ENCODE measurements at regions not wholly inside any gene's neighbourhood (a gene's known extent, or its start where the extent isn't known, plus 50 kb on each side); places are given as distances from the start of the nearest gene placed in this dataset.
"Not testable (repeated sequence)": the region's sequence is repeated elsewhere in the genome, so short reads cannot be mapped to it uniquely, and the experiment has no call there.

GRCh38 chr9:71431931-71432330, 310.5 kb upstream of the TRPM3 start:
- H3K27me3 ChIP-seq: no peaks in the 10 kb centered on the region
- 73% methylated on average over 3 of the region's 3 CpGs for WGBS
- H3K9me3 ChIP-seq: no peaks in the 10 kb centered on the region
- DNase-seq (ENCODE audit: low spot score in 2 of 2): no peak
- no peaks in the 10 kb centered on the region for H3K4me1 ChIP-seq
- H3K27ac ChIP-seq: no peak overlapping the region
- H3K36me3 ChIP-seq: no peaks in the 10 kb centered on the region
- TF ChIP-seq CTCF (IDR thresholded peaks at IDR 0.05): no peak
- TF ChIP-seq POLR2AphosphoS5 (IDR thresholded peaks at IDR 0.05): no peak
- no peak for TF ChIP-seq POLR2A (IDR thresholded peaks at IDR 0.05)
- no peak for TF ChIP-seq EP300 (IDR thresholded peaks at IDR 0.05)
- H3K4me3 ChIP-seq: no peak overlapping the region

- 88% methylated on average over 1 of the region's 2 CpGs for WGBS
- H3K4me3 ChIP-seq; H3K27ac ChIP-seq; H3K27me3 ChIP-seq; H3K9me3 ChIP-seq; H3K4me1 ChIP-seq; DNase-seq (ENCODE audit: low spot score in 2 of 2); H3K36me3 ChIP-seq: not testable (repeated sequence)
Measured at GRCh38 chr9:71407341-71407740, 285.9 kb upstream of the TRPM3 start.

- no peak overlapping the region for H3K4me3 ChIP-seq
- H3K27ac ChIP-seq: no peak overlapping the region
- no peaks in the 10 kb centered on the region for H3K4me1 ChIP-seq
- no peaks in the 10 kb centered on the region for H3K27me3 ChIP-seq
- H3K36me3 ChIP-seq: no peaks in the 10 kb centered on the region
- 77% methylated on average over 1 of the region's 1 CpG for WGBS
- TF ChIP-seq CTCF (IDR thresholded peaks at IDR 0.05) (no peak), EP300 (IDR thresholded peaks at IDR 0.05) (no peak), POLR2A (IDR thresholded peaks at IDR 0.05) (no peak), POLR2AphosphoS5 (IDR thresholded peaks at IDR 0.05) (no peak)
- H3K9me3 ChIP-seq: no peaks in the 10 kb centered on the region
- DNase-seq (ENCODE audit: low spot score in 2 of 2): no peak
Measured at GRCh38 chr9:71403106-71403505, 281.7 kb upstream of the TRPM3 start.

- TF ChIP-seq POLR2A (IDR thresholded peaks at IDR 0.05): no peak
- no peak for TF ChIP-seq CTCF (IDR thresholded peaks at IDR 0.05)
- no peak for TF ChIP-seq EP300 (IDR thresholded peaks at IDR 0.05)
- no peak for TF ChIP-seq POLR2AphosphoS5 (IDR thresholded peaks at IDR 0.05)
- Histone ChIP-seq H3K4me3 (no peak overlapping the region), H3K9me3 (no peaks in the 10 kb centered on the region), H3K4me1 (no peaks in the 10 kb centered on the region), H3K27me3 (no peaks in the 10 kb centered on the region), H3K27ac (no peak overlapping the region), H3K36me3 (no peaks in the 10 kb centered on the region)
- no peak for DNase-seq (ENCODE audit: low spot score in 2 of 2)
- 73% methylated on average over 3 of the region's 3 CpGs for WGBS
Measured at GRCh38 chr9:71393005-71393404, 271.6 kb upstream of the TRPM3 start.

- Histone ChIP-seq H3K36me3 (no peaks in the 10 kb centered on the region), H3K27ac (no peak overlapping the region), H3K4me1 (no peaks in the 10 kb centered on the region), H3K9me3 (no peaks in the 10 kb centered on the region), H3K4me3 (no peak overlapping the region), H3K27me3 (no peaks in the 10 kb centered on the region)
- DNase-seq (ENCODE audit: low spot score in 2 of 2): no peak
- 77% methylated on average over 4 of the region's 4 CpGs for WGBS
- TF ChIP-seq EP300 (IDR thresholded peaks at IDR 0.05) (no peak), CTCF (IDR thresholded peaks at IDR 0.05) (no peak), POLR2A (IDR thresholded peaks at IDR 0.05) (no peak), POLR2AphosphoS5 (IDR thresholded peaks at IDR 0.05) (no peak)
Measured at GRCh38 chr9:71384343-71384742, 262.9 kb upstream of the TRPM3 start.

- H3K9me3 ChIP-seq: no peaks in the 10 kb centered on the region
- no peaks in the 10 kb centered on the region for H3K4me1 ChIP-seq
- no peak overlapping the region for H3K27ac ChIP-seq
- TF ChIP-seq POLR2A (IDR thresholded peaks at IDR 0.05) (no peak), EP300 (IDR thresholded peaks at IDR 0.05) (no peak), CTCF (IDR thresholded peaks at IDR 0.05) (no peak), POLR2AphosphoS5 (IDR thresholded peaks at IDR 0.05) (no peak)
- no peaks in the 10 kb centered on the region for H3K27me3 ChIP-seq
- H3K36me3 ChIP-seq: no peaks in the 10 kb centered on the region
- no peak overlapping the region for H3K4me3 ChIP-seq
- no peak for DNase-seq (ENCODE audit: low spot score in 2 of 2)
Measured at GRCh38 chr9:71383308-71383940, 262.0 kb upstream of the TRPM3 start.

All from suprapubic skin (tissue), 4 donors.